GM19463 (cell line): ENCODE measurements at regions not wholly inside any gene's neighbourhood (a gene's known extent, or its start where the extent isn't known, plus 50 kb on each side); places are given as distances from the start of the nearest gene placed in this dataset.

Experiments used
- ATAC-seq: cut with Tn5 transposase; IDR thresholded peaks from one replicate; pipeline ENCODE4 v1.9.1; 2021; ENCODE audit warnings: mild to moderate bottlenecking, moderate library complexity; ENCODE audit not compliant: unreplicated experiment

DNA sequence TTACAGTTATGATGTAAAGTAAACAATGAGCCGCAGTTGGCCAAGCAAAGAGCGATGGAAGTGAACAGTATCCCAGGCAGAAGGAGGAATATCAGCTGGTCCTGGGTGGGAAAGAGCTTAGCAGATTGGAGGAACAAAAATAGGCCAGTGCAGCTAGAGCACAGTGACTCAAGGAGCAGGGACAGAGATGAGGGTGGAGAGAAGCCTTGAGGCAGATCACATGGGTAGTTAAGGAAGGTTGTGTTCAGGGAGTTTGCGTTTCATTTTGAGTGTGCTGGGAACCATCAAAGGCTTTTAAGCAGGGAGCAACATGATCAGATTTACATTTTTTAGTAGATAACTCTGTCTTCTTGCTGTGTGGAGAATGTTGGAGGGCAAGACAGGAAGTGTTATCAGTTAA, 113.6 kb downstream of the OAT start:
- no peak for ATAC-seq

DNA sequence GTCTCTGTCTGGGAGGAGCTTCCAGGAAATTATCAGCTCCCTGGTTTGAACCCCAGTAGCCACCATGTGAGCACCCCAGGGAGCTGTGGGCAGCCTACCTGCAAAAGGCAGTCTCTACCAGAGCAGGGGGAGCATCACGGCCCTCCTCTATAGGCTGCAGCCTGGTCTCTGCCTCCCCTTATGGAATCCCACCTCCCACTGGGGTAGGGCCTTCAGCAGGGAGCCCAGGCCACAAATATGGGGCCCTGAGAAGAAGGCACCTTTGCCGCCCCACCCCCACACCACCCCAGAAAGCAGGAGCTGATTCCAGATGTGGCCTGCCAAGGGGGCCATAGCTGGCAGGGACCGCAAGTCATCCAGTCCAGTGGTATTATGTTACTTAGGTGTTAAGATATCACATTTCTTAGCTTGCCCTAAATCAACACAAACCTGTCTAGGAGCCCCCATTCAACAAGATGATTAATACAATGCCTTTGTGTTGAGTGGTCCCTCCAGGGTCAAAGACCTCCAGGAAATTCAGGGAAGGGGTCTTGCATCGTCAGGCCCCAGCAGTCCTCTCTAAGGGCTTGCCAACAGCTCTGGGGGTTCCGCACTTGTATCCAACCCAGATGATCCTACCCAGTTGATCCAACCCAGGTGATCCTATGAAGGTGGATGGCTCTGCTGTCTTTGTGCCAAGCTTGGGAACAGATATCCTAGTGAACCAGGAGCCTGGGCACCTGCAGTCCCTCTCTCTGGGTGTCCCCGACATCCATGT, 114.9 kb downstream of the OAT start:
- no peak for ATAC-seq

DNA sequence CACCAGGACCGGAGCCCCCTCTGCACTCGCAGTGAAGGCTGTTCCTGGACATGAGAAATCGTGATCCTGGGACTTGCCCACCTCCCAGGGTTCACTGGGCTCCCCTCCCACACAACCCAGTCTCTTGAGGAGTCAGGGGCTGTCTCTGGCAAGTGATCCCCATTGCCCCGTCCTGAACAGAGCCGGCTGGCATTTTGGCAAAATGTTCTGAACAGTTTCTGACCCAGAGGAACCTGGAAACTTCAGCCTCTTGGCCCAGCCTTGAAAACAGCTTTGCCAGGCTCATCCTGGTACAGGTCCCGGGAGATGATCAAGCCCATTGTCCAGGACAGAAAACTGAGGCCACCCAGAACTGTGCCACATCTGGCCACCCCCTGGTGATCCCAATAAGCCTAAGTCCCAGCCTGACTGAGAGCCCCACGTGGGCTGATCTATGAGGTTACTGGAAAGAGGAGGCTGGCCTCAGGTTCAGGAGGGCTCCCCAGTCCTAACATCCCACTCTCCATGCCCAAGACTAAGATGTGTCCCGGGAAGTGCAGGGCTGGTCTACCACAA, 115.7 kb downstream of the OAT start:
- no peak for ATAC-seq

DNA sequence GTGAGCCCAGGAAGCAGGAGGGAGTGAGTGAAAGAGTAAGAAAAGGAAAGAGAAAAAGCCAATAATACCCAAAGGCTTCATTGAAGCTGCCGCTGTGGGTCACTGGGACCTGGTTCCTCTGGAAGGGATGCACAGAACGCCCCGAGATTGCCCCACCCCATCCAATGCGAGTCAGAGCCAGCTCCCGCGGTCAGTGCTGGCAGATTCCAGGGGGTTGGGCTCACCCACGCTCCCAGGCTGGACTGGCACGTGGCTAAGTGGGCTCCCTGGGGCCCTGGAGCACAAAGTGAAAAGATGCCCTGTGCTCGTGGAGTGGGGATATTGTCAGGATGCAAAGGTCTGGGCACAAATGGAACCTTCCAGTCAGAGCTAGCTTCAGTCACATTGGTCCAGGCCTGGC, 117.0 kb downstream of the OAT start:
- ATAC-seq, result no peak

DNA sequence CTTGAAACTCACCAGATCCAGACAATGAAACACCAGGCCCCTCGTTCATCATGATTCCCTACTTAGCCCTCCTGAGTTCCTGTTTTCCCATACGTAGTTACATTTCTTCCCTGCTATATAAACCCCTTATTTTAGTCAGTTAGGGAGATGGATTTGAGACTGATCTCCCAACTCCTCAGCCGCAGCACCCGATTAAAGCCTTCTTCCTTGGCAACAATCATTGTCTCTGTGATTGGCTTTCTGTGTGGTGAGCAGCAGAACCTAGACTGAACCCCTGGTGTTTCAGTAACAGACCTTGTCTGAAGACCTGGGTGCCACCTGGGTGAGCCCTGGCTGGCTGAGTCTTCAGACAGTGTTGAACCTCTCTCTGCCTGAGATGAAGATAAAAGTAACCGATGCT, 118.0 kb downstream of the OAT start:
- ATAC-seq, result no peak

DNA sequence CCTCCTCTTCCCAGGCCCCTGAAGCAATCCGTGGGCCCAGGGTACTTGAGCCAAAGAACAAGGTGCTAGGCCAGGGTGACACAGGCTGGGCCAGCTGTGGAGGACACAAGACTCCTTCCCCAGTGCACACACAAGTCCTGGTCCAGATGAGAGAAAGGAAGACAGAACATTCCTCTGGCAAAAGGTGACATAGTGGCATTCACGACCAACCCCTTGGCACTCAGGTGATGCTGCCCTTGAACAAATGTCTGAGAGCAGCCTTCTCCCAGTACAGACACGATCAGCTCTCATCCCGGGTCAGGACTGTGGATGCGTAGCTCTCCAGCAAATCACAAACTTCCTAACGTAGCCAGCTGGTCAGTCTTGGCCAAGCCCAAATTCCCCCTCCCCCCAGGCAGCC, 118.5 kb downstream of the OAT start:
- ATAC-seq, result no peak

DNA sequence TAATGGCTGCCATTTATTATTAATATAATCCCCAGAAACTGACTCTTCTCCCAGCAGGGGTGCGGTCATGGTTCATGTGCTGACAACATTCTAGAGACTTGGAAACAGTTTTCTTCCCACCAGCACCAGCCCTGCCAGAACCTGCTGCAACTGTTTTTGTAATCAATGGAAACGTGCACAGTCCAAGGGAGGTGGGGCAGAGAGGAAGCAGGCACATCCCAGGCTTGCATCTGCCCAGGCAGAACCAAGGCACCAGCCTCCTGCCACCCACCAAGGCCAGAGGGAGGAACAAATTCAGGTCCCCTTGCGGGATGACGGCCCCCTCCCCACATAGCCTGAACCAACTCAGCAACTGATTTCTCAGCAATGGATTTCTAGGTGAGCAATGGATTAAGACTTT, 119.0 kb downstream of the OAT start:
- ATAC-seq, result no peak

DNA sequence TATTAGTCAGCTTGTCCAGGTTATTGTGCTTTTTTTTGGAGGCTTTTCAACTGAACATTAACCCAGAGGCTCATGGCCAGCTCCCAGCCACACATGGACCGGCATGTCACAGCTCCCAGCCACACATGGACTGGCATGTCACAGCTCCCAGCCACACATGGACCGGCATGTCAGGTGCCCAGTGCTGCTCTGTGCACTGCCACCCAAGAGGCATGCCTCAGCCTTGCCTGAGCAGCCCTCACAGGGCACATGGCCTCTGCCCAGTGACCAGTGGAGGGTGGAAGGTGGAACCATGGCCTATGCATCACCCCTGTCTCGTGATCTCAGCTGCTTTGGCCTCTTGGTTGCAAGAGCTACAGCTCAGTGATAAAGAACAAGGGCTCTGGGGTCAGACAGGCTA, 119.8 kb downstream of the OAT start:
- ATAC-seq, result no peak

DNA sequence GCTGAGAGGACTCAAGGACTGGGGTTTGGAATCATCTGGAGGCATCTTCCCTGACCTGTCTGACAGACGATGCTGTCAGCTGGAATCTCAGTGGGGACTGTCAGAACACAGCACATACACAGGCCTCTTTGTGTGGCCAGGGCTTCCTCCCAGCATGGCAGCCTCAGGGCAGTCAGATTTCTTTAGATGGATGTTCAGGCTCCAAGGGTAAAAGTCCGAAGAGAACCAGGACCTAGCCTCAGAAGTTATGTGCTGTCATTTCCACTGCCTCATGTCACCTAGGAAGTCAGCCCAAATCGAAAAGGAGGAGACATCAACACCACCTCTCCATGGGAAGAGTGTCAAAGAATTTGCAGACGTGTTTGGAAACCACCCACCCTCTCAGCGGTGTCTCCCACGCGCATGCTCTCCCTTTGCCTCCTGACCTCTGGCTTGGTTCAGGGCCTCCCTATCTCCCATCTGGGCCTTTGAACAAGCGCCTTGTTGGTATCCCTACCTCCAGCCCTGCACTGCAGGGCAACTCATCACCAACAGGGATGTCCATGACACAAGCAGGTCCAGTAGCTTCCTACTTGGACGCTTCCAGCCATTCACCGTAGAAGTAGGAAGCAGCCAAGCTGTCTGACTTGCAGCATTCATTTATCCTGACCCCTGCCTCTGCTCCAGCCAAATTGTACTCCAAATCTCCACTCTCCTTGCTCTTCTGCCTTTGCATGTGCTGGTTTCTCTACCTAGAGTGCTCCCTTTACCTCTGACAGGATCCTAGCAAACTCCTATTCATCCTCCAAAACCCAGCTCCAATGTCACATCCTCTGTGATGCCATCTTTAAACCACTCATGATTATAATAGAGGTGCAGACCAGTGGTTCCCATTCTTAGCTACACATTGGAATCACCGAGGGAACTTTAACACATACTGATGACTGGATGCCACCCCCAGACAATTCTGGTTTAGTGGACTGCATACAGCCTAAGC, 121.6 kb downstream of the OAT start:
- ATAC-seq, result no peak

DNA sequence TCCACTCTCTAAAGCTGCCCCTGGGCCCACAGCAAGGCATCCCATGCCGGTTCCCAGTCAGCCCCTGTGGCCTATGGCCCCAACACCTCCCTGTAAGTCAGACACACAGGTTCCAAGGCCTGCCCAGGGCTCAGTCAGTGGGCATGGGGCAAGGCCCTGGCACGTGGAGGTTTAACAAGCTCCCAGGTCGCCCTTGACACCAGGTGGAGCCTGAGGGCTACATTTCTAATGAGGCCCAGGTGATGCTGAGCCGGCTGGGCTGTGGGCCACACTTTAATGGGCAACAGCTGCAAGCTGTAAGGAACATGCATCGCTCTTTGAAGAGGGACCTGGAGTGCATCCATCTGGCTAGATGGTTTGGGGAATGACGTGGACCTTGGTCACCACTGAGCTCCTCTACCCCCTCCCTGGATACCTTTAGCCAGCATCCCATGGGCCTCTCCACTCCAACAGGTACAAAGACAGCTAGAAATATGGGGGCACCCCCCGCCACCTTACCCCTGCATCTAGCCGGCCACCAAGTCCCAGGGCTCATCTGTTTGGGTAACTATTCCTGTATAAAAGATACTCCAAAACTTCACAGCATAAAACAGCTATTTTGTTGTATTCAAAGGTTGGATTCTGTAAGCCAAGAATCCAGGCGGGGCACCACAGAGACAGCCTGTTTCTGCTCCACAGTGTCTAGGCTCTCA, 122.5 kb downstream of the OAT start:
- ATAC-seq, result no peak

DNA sequence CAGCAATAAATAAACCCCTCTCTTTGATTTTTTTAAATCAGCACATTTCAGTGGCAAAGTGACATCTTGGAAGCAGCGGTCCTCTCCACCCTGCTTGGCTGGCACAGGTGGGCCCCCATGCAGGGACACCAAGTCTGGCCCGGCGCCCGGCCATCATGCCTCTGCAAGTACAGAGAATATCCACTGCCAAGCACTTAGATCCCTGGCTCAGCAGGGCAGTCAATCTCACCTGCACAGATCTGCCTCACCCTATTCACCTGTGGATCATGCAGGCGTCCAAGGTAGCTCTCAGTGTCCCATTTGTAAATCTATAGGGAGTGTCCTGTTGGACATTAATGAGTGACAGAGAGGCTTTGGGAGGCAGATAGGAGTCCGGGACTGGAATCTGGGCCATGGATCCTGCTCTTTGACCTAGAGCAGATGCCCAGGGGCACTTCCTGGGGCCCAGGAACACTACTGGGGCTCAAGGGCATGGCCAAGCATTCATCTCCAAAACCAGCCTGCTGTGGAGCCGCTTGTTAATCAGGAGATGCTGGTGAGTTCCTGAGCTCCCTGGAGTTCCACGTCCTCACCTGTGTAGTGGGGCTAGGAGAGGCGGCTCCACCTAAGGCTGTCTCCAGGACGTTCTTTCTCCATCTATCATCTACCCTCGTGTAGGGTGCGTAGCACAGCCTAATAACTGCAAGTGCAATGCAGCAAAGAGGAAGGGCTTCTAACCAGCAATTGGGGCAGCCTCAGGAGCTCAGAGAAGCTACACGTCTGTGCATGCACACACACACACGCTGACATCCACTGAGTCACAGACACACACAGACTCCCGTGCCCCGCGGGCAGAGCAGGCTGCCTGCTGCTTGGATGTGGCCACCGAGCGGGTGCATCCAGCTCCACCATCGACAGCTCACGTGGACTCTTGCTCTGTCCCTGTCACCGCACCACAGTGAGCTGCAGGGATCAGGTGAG, 123.6 kb downstream of the OAT start:
- no peak for ATAC-seq

DNA sequence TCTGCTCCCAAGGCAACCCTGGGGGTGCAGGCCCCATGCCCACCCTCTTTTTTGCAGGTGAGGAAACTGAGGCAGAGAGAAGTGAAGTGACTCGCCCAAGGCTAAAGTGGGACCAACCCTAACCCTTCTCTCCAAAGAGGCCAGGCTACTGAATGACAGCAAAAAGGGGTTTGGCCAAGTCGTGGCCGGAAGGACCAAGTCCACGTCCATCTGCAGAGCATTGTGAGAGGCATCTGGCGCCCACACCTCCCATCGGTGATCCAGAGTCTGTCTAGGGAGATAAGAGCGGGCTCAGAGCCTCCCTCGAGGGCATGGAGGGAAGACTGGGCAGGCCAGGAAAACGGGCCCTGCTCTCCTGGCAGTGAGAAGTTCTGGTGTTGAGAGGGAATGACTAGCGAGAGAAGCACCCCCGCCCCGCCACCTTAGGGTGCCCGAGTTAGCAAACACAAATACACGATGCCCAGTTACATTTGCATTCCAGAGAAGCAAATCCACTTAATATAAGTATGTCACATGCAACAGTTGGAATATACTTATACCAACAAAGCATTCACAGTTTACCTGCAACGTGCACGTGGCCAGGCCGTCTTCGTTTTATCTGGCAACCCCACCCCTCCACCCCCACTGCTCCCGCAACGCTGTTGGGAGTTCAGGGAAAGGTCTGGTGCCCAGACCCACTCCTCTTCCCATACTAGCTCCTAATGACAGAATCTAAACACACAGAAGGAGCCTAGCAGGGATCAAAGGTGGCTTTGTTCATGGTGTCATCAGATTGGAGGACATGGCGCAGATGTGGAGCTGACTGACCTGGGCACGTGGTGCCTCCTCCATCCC, 124.9 kb downstream of the OAT start:
- no peak for ATAC-seq

DNA sequence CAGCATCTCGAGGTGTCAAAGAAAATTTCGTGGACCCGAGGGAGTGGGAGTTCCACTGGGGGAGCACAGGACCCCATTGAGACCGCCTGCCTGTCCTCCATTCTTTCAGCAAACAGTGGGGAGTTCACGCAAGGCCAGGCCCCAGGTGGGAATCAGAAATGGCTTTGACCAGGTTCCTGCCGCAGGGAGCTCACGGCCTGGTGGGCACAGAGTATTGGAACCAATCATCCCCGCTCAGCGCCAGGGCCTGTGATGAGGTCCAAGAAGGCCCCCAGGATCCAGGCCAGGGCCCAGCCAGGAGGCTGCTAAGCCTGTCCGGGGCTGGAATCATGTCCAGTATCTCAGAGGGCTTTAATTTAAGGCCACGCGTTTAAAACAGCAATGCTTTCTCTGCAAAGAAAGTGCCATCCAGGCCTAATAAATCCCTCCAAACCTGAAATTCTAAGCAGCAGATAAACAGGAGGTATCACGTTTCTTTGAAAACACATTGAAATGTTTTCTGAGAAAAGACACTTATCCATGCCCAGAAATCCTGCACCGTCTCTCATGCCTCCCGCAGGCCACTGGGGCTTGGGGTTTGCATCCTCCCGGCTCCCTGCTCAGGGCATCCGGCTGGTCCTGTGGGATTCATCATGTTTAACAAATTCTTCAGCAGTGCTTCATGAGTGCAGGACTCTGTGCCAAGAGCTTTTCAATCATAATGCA, 125.7 kb downstream of the OAT start:
- ATAC-seq, result no peak

DNA sequence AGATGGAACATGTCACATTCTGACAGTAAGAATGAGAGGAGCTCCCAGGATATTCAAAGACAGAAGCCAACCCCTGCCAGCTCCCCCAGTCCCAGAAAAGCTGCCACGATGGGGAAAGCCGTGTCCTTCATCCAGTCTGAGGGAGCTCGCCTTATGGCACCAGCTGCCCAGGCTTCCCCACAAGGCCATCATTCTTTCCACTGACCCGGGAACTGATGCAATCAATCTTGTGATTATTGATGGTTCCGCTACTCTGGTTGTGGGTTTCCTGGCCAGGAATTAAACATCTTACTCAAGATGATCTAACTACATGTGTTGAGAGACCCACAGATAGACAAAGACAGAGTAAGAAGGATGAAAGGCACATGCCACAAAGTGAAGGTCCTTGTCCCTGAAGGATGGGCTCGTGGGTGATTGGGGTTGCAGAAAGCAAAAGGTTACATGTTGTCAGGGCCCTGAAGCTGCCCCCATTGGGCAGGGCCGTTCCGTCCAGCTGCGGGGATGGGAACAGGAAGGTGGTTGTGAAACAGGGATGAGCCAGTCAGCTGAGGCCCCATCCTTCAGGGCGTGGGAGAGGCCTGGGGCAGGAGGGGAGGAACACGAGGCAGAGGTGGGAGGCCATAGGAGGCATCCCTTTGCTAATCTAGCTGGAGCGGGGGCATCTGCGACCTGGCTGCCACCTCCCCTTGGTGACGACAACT, 127.6 kb downstream of the OAT start:
- ATAC-seq, result no peak

DNA sequence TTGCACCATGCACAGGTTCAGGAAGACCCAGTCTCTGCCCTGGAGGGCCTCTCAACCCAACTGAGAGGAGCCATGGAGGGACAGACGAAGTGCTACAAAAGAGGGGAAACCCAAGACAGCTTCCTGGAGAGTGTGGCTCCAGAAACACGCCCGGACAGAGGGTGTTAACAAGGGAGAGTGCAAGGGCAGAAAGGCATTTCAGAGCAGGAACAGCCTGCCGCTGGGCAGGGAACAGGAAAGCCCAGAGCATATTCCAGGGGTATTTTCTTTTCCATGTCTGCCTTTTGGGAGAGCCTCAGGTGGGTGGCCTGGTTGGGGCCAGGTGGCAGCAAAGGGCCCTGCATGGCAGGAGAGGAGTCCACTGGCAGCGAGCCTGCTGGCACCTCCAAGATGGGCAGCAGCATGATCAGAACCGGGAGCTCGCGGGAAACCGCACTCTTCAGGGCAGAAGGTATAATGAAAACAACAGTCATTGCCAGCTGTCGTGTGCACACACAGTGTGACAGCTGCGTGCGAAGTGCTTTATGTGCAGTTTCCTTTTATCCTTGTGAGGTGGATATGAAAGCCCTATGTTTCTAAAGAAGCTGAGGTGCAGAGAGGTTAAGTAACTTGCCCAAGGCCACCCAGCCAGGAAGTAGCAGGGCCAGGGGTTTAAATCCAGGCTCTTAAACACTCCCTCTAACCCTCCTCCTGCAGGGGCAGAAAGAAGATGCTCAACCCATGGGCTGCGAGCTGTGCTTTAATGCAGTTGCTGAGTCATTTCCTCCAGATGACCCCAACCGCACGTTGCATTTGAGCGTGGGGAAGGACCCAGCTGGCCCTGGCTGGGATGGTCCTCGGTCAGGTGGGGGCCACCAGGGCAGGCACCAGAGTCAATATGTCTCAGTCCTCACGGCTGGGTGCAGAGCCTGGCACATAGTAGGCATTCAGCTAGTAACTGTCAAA, 128.6 kb downstream of the OAT start:
- peak; percentile 53 for ATAC-seq

DNA sequence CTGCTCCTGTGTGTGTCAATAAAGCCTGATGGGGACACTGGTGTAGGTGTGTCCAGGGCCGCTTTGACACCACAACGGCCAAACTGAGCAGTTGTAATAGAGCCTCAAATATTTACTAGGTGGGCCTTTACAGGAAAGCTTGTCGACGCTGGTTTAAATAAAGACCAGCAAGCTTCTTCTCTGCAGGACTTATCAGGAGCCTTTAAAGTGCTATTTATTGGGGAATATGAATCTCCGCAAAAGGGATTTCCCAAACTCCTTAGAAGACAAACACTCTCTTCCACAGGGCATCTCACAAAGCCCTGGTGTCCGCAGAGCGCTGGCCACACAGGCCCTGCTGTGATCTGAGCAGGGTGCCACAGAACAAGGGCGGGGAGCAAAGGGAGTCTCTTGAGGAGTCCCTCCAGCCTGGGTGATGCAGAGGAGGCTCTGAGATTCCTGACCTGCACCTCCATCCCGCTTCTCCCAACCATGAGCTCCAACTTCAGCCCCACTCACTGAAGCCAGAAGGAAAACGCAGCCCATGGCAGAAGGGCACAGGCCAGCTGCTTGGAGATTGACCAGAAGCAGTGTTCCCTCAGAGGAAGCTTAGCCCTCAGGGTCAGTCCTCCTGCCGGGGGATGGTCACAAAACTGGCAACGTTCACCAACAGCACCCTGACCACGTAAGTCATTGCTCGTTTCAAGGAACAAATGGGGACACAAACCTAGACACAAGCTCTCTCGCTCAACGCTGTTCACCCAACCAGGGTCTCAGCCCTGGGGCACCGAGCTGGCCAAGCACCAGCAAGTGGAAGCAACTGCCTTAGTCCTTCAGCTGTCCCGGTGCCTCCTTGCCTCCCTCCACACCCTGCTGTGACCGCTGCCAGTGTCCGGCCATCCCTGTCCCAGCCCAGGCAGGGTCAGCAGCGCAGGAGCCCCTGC, 129.5 kb downstream of the OAT start:
- ATAC-seq, result no peak
